Duodenal mucosa (tissue), 2 donors: ENCODE measurements at regions not wholly inside any gene's neighbourhood (a gene's known extent, or its start where the extent isn't known, plus 50 kb on each side); places are given as distances from the start of the nearest gene placed in this dataset.
"Not testable (repeated sequence)": the region's sequence is repeated elsewhere in the genome, so short reads cannot be mapped to it uniquely, and the experiment has no call there.

Experiments
- H3K27ac ChIP-seq: one replicate; pipeline ENCODE4 v1.7.0; 2013; ENCODE audit warnings: low read depth, low read length
- H3K27me3 ChIP-seq, 2 donors: one replicate each; pipeline ENCODE4 v1.7.0; 2013; ENCODE audit warnings: low read length in 2 of 2, control low read depth in 1 of 2; ENCODE audit not compliant: insufficient read depth in 2 of 2, control insufficient read depth in 1 of 2
- H3K36me3 ChIP-seq, 2 donors: one replicate each; pipeline ENCODE4 v1.7.0; 2013; ENCODE audit warnings: low read length in 2 of 2, control low read depth in 1 of 2; ENCODE audit not compliant: insufficient read depth in 2 of 2, control insufficient read depth in 1 of 2
- H3K4me1 ChIP-seq, 2 donors: one replicate each; pipeline ENCODE4 v1.7.0; 2013; ENCODE audit warnings: low read length in 2 of 2, control low read depth in 1 of 2; ENCODE audit not compliant: insufficient read depth in 2 of 2, control insufficient read depth in 1 of 2
- H3K4me3 ChIP-seq, 2 donors: one replicate each; pipeline ENCODE4 v1.7.0; 2013; ENCODE audit warnings: low read length in 2 of 2, low read depth in 1 of 2
- H3K9ac ChIP-seq, 2 donors: one replicate each; pipeline ENCODE4 v1.7.0; 2013; ENCODE audit warnings: low read length in 2 of 2, low read depth in 1 of 2
- H3K9me3 ChIP-seq, 2 donors: one replicate each; pipeline ENCODE4 v1.7.0; 2013; ENCODE audit warnings: low read length in 2 of 2, control low read depth in 1 of 2; ENCODE audit not compliant: control insufficient read depth in 1 of 2

GRCh38 chr1:229150518-229150917, 120.4 kb upstream of the RAB4A start:
- Histone ChIP-seq H3K4me1 (peaks cover 10 to 21% of the 10 kb centered on the region in 2 donors), H3K9ac (no peak overlapping the region), H3K27me3 (no peaks in the 10 kb centered on the region), H3K27ac (no peak overlapping the region), H3K9me3 (no peaks in the 10 kb centered on the region), H3K4me3 (no peak overlapping the region), H3K36me3 (no peaks in the 10 kb centered on the region)

- H3K4me3 ChIP-seq, H3K9ac ChIP-seq, H3K9me3 ChIP-seq, H3K27ac ChIP-seq, H3K27me3 ChIP-seq, H3K36me3 ChIP-seq: not testable (repeated sequence)
- peaks cover 10 to 21% of the 10 kb centered on the region in 2 donors for H3K4me1 ChIP-seq
Observed at GRCh38 chr1:229151412-229151811, 119.5 kb upstream of the RAB4A start.

- Histone ChIP-seq H3K27ac (no peak overlapping the region), H3K4me3 (no peak overlapping the region), H3K9me3 (no peaks in the 10 kb centered on the region), H3K4me1 (peaks cover 10 to 21% of the 10 kb centered on the region in 2 donors), H3K9ac (no peak overlapping the region), H3K27me3 (no peaks in the 10 kb centered on the region), H3K36me3 (no peaks in the 10 kb centered on the region)
Observed at GRCh38 chr1:229152311-229152710, 118.6 kb upstream of the RAB4A start.

- Histone ChIP-seq H3K4me1 (peaks cover 0 to 7% of the 10 kb centered on the region in 2 donors), H3K9ac (no peak overlapping the region)
Observed at GRCh38 chr1:229153955-229154548, 116.9 kb upstream of the RAB4A start.

GRCh38 chr1:229154811-229155210, 116.1 kb upstream of the RAB4A start:
- H3K36me3 ChIP-seq = no peaks in the 10 kb centered on the region
- no peaks in the 10 kb centered on the region for H3K27me3 ChIP-seq
- no peak overlapping the region for H3K27ac ChIP-seq
- H3K9me3 ChIP-seq = no peaks in the 10 kb centered on the region
- H3K4me1 ChIP-seq = peaks cover 0 to 7% of the 10 kb centered on the region in 2 donors
- no peak overlapping the region for H3K4me3 ChIP-seq
- H3K9ac ChIP-seq = no peak overlapping the region

More at GRCh38 chr1:229153955-229154548, 116.9 kb upstream of the RAB4A start:
- no peaks in the 10 kb centered on the region for H3K27me3 ChIP-seq
- no peak overlapping the region for H3K27ac ChIP-seq
- no peaks in the 10 kb centered on the region for H3K36me3 ChIP-seq
- no peaks in the 10 kb centered on the region for H3K9me3 ChIP-seq
- H3K4me3 ChIP-seq = no peak overlapping the region

- H3K4me1 ChIP-seq = peaks cover 0 to 7% of the 10 kb centered on the region in 2 donors
- H3K27me3 ChIP-seq = no peaks in the 10 kb centered on the region
- no peak overlapping the region for H3K27ac ChIP-seq
- H3K4me3 ChIP-seq = no peak overlapping the region
- no peaks in the 10 kb centered on the region for H3K9me3 ChIP-seq
- H3K36me3 ChIP-seq = no peaks in the 10 kb centered on the region
- no peak overlapping the region for H3K9ac ChIP-seq
Observed at GRCh38 chr1:229155472-229155871, 115.4 kb upstream of the RAB4A start.

- Histone ChIP-seq H3K4me1 (peaks cover 0 to 7% of the 10 kb centered on the region in 2 donors), H3K9me3 (no peaks in the 10 kb centered on the region), H3K36me3 (no peaks in the 10 kb centered on the region), H3K27me3 (no peaks in the 10 kb centered on the region), H3K9ac (no peak overlapping the region), H3K27ac (no peak overlapping the region), H3K4me3 (no peak overlapping the region)
Observed at GRCh38 chr1:229156872-229157271, 114.0 kb upstream of the RAB4A start.

- no peak overlapping the region for H3K4me3 ChIP-seq
- H3K27me3 ChIP-seq = no peaks in the 10 kb centered on the region
- no peaks in the 10 kb centered on the region for H3K36me3 ChIP-seq
- H3K4me1 ChIP-seq = peaks cover 0 to 7% of the 10 kb centered on the region in 2 donors
- no peaks in the 10 kb centered on the region for H3K9me3 ChIP-seq
- no peak overlapping the region for H3K9ac ChIP-seq
- no peak overlapping the region for H3K27ac ChIP-seq
Observed at GRCh38 chr1:229157480-229157879, 113.4 kb upstream of the RAB4A start.

- H3K4me1 ChIP-seq = peaks cover 0 to 8% of the 10 kb centered on the region in 2 donors
- no peak overlapping the region for H3K27ac ChIP-seq
- H3K9me3 ChIP-seq = no peaks in the 10 kb centered on the region
- no peaks in the 10 kb centered on the region for H3K36me3 ChIP-seq
- H3K4me3 ChIP-seq = no peak overlapping the region
- H3K27me3 ChIP-seq = no peaks in the 10 kb centered on the region
- no peak overlapping the region for H3K9ac ChIP-seq
Observed at GRCh38 chr1:229158341-229158921, 112.5 kb upstream of the RAB4A start.

GRCh38 chr1:229158927-229159326, 112.0 kb upstream of the RAB4A start:
- H3K4me1 ChIP-seq = peaks cover 0 to 11% of the 10 kb centered on the region in 2 donors
- H3K9ac ChIP-seq = no peak overlapping the region
- no peaks in the 10 kb centered on the region for H3K36me3 ChIP-seq
- no peak overlapping the region for H3K4me3 ChIP-seq
- no peak overlapping the region for H3K27ac ChIP-seq
- no peaks in the 10 kb centered on the region for H3K9me3 ChIP-seq
- no peaks in the 10 kb centered on the region for H3K27me3 ChIP-seq
